ENCODE measurements at regions not wholly inside any gene's neighbourhood (a gene's known extent, or its start where the extent isn't known, plus 50 kb on each side); places are given as distances from the start of the nearest gene placed in this dataset.

DNA sequence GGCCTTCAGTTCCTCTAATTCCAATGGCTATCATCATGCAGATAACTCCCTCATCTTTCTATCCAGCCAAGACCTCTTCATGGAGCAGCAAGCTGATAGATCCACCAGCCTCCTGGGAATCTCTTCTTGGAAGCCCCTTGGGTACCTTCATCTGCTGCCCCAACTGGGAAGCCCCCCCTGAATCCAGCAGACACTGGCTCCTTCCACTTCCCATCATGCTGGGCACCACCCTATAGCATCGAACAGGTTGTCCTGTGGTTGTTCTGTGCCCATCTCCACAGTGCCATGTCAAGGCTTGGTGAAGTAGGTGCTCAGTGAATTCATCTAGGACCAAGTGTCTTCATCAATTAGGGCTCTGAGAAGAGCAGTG is 410.4 kb upstream of the KLF4 start:
- TF ChIP-seq, protein P1, sequence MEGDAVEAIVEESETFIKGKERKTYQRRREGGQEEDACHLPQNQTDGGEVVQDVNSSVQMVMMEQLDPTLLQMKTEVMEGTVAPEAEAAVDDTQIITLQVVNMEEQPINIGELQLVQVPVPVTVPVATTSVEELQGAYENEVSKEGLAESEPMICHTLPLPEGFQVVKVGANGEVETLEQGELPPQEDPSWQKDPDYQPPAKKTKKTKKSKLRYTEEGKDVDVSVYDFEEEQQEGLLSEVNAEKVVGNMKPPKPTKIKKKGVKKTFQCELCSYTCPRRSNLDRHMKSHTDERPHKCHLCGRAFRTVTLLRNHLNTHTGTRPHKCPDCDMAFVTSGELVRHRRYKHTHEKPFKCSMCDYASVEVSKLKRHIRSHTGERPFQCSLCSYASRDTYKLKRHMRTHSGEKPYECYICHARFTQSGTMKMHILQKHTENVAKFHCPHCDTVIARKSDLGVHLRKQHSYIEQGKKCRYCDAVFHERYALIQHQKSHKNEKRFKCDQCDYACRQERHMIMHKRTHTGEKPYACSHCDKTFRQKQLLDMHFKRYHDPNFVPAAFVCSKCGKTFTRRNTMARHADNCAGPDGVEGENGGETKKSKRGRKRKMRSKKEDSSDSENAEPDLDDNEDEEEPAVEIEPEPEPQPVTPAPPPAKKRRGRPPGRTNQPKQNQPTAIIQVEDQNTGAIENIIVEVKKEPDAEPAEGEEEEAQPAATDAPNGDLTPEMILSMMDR (IDR thresholded peaks at IDR 0.05; ENCODE audit: low read depth, low read length): no peak
- no peak for TF ChIP-seq EZH2phosphoT487 (IDR thresholded peaks at IDR 0.05; ENCODE audit: low read depth)
